Dedifferentiated amniotic fluid mesenchymal stem cell (primary cell): ENCODE measurements at regions not wholly inside any gene's neighbourhood (a gene's known extent, or its start where the extent isn't known, plus 50 kb on each side); places are given as distances from the start of the nearest gene placed in this dataset.
A peak's percentile ranks its signal among the peaks of the same experiment; 100 is the strongest.

ENCODE experiments used
- DNase-seq: peaks from one replicate; pipeline ENCODE4 v3.0.0-alpha.2; 2016; ENCODE audit errors: extremely low spot score

DNA sequence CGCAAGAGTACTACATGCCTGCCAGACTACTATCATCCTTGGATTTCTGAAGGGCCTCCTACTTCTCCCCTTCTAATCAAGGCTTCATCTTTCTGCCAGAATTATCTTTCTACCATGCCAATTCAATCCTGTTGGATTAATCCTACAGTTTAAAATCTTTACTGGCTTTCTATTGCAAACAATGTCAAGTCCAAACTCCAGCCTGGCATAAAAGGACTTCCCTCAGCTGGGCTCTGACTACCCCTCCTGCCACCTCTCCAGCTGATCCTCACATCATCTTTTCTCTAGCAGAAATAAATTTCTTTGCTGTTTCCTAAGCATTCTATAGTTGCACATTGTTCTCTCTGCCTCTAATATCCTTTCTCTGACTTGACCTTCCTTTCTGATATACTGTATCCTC, 119.7 kb upstream of the RAD23B start:
- DNase-seq, result no peak

DNA sequence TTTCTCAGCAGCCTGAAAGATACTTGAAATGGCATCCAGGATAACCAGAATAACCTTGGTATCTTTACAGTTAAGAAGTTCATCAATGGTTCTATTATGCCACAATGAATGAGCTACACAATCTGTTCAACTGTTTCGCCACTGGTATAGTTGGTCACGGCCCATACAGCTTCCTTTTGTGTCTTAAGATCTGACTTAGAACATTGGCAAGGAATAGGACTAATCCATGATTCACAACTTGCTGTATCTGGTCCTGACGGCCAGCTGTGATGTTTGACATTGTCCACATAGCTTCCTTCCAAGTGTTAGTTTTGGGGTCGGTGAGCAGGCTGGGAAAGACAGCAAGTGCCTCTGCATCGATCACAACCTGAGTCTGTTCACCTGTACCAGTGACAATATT, 113.3 kb upstream of the RAD23B start:
- no peak for DNase-seq

DNA sequence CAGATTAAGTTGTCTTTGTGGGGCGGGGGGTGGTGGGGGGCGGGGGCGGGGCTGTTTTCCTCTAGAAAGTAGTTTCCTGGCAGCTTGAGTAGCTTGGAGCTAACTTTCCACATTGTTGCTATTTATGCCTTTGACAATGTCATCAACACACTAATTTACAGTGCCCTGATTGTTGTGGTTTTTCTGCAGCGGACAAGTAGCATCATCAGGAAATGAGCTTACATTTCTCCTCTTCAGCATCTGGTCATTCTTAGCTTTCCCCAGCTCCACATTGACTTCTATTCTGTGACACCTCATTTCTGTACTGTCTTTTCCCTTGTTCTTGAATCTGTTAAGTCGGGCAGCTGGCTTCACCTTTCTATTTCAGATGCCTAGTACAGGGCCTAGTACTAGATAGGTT, 112.3 kb upstream of the RAD23B start:
- DNase-seq, result no peak

DNA sequence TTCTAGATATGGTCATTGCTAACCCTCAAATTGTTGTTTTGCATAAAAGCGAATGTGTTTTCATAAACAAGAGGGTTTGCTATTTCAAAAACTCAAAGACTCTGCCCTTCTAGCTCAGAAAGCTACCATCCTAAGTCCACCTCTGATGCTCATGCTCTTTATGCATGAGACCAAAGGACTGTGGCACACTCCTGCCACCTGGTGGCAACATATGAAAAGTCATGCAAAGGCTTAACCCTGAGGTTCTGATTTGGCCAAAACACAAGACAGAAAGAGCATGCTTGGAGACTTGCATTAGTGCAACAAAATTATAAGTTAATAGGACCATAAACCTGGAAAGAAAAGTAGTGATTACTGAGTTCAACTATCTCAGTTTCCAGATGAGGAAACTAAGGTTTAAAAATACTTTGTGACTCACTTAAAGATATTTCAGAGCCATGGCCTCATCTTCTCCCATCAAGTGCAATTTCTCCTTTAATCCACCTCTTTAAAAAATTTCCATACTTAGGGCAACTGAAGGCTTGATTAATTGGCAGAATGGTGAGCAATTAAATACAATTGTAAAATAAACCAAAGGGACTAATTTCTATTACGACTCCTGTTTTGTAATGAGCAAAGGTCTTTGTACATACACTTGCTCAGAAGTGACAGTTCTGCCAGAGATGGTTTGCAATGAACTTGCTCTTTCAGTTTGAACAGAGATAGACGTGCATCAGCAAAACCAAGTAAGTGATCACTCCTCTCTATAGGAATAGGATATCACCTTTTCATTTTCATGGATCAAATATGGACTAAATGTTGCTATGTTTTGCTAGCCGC, 110.7 kb upstream of the RAD23B start:
- peak; percentile 83 for DNase-seq

DNA sequence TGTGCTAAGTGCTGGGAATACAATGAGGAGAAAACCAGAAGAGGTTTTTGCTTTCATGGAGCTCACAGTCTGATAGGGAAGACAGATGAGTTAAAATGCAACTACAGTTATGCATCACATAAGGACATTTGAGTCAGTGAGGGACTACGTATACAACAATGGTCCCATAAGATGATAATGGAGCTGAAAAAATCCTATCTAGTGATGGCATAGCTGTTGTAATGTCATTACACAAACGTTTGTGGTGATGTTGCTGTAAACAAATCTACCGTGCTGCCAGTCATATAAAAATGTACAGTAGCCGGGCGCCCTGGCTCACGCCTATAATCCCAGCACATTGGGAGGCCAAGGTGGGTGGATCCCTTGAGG, 110.1 kb upstream of the RAD23B start:
- no peak for DNase-seq

DNA sequence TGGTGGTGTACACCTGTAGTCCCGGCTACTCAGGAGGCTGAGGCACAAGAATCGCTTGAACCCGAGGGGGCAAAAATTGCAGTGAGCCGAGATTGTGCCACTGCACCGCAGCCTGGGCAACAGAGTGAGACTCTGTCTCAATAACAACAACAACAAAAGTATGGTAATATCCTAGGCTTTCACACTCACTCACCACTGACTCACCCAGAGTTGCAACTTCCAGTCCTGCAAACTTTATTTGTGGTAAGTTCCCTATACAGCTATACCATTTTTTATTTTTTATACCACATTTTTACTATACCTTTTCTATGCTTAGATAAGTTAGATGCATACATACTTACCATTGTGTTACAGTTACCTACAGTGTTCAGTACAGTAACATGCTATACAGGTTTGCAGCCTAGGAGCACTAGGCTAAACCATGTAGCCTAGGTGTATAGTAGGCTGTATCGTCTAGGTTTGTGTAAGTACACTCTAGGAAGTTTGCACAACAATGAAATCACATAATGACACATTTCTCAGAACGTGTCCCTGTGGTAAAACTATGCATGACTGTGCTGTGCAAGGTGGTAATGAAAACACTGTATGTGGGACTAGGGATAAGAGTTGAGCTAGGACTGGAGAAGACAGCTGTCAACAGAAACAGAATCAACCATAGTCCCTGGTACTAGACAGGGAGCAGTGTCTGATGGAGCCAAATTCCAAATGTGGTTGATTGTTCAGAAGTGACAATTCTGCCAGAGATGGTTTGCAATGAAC, 109.5 kb upstream of the RAD23B start:
- no peak for DNase-seq

DNA sequence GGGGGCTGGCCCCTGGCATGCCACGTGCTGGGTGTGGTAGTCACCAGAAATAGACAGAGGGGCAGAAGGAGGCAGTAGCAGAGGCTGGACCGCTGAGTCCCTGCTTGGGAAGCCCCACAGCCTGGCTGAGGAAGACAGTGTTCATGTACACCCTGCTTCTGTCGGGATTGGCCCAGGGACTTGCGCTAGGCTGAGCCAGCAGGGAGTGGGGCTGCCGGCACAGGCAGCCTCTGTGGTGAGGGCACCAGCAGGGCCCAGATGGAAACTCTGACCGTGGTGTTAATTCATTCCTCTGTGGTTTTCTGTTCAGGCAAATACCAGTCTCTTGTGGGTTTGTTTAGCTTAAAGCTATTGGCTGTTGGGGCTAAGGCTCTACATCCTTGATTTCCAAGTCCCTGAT, 108.6 kb upstream of the RAD23B start:
- DNase-seq, result no peak

DNA sequence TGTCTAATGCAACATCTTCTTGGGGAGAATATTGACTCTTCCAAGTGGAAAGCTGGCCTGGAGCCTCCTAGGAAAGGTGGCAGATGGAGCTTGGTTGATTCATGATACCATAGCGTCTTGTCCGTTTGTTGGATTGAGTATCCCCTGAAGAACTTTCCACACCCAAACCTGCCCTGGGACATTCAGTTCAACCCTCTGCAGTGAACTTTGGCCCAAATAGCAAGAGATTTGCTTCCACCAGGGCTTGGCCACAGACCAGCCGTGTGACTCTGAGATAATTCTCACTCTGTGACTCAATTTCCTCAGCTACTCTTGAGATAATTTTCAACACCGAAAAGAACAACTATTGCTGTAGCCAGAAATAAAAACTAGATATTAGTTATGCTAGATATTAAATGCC, 108.0 kb upstream of the RAD23B start:
- no peak for DNase-seq

DNA sequence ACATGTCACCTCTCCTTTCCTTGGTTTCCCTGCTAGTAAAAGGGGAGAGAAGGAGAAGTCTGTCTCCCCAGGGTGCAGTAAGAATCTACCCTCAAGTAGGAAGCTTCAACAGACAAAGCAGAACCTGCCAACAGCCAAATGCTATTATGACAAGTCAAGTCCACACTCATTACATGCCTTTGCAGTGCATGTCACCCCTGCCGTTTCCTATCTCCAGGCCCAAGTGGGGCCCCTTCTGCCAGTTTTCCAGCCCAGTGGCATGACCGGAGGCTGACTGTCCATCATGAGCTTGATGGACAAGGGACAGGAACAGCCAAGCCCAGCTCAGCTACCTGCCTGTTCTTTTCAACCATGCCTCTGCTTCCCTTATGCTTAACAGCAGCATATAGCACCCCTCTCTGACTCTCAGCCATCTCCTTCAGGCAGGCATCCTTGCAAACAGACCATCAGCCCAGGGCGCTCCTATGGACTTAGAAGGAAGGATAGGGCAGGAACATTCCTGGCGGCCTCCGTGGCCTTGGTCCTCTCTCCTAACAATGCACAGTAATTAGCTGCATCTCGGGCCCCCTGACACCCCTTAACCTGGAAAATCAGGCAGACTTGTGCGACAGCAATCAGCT, 107.2 kb upstream of the RAD23B start:
- DNase-seq, result no peak

DNA sequence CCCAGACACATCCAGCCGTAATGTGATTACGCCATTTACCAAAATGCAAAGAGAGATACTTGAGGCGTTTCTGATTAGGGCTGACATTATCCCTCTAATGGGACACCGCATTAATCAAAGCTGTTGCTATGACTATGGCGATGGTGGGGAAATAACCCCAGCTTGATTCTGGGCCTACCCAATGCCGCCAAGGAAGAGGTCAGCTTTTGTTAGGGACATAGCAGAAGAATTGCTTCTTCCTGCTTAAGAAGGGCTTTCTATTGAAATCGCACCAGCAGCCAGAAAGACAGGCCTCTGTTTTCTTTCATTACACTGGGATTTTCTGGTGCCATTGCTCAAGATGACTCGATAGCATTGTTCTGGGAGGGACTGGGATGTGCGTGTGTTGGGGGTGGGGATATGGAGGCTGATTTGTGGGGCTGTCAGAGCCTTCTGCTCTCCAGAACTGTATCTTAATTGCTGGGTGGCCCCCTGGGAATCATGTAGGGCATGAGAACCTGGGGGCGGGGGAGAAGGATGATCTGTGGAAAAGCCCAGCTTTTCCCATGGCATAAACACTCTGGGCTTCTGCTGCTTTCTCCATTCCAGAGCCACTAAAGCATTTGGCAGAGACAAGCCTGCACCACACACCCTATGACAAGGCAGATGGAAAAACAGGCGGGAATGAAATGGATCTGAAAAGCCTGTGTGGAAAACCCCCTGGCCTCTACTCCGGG, 106.5 kb upstream of the RAD23B start:
- no peak for DNase-seq

DNA sequence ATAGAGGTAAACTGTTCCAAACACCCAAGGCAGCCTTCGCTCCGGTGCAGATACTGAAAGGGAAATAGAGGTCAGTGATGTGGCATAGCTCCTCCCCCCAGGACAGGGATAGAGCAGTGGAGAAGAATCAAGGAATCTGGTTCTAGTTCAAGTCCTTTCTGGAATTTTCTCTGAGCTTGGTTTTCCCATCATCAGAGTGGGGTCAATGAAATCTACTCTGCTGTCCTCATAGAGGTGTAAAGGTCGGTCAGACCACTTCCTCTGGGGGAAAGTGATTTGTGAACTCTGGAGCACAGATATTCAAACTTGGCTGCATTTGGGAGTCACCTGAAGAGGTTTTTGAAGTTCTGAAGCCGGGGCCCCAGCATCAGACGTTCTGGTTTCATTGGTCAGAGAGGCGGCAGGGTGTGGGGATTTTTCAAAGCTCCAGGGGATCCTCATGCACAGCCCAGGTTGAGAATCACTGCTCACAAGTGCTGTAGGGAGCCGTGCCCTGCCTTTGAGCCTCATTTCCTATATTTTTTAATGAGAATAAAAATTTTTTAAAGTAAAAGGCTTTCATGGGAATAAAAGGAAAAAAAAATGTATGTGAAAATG, 105.7 kb upstream of the RAD23B start:
- DNase-seq, result no peak

DNA sequence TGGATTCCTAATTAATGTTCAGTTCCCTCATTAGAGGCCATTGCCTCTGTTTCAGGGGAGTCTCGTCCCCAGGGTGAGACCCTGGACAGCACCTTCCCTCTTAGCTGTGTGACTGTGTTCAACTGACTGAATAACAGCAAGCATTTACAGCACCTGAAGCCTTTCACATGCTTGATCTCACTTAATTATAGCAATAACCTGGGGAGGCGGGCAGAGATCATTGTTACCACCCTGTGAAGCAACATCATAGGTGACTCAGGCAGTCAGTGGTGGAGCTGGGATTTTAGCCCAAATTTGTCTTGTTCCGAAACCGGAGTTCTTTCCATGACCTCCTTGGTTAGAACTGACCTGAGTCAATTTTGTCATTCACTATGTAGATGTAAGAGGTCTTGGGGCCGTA, 105.2 kb upstream of the RAD23B start:
- no peak for DNase-seq

DNA sequence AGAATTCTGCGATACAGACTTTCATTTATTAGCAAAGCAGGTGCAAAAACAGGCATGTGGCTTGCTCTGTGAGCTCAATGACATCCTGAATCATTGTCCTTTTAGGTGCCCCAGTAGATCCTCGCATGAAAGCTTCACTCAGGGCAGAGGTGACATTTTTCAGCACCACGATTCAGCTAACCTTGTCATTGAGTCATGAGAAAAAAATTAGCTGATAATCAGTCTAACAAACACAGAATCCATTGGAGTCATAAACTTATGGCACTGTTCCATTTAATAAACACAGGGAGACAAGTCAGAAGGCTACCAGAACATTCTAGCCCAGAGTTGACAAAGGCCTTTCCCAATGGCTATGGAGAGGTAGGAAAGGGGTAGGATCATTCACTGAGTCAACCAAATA, 104.8 kb upstream of the RAD23B start:
- no peak for DNase-seq

DNA sequence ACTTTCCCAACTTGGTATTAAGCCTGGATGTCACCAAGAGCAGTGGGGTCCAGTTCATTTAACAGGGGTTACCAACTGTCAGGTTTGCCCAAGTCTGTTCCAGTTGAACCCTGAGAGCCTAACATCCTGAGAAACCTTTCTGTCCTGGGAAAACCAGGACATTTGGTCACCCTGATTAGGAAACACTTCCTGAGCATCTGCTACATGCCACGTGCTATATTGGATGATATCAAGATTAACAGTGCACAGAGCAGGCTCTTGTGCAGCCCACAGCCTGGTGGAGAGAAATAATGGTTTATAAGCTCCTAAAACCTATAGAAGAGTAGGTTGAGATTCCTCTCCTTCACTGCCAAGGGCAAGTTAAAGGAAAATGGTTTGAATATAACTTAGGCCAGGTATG, 102.9 kb upstream of the RAD23B start:
- DNase-seq, result no peak

DNA sequence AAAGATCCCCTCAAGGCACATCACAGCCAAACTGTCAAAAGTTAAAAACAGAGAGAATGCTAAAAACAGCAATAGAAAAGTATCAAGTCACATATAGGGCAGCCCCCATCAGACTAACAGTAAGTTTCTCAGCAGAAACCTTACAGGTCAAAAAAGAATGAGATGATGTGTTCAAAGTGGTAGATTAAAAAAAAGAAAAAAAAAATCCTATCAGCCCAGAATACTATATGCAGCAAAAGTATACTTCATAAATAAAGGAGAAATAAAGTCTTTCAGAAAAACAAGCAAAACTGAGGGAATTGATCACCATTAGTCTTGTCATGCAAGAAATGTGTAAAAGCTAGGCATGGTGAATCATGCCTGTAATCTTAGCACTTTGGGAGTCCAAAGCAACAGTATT, 99.9 kb upstream of the RAD23B start:
- no peak for DNase-seq

DNA sequence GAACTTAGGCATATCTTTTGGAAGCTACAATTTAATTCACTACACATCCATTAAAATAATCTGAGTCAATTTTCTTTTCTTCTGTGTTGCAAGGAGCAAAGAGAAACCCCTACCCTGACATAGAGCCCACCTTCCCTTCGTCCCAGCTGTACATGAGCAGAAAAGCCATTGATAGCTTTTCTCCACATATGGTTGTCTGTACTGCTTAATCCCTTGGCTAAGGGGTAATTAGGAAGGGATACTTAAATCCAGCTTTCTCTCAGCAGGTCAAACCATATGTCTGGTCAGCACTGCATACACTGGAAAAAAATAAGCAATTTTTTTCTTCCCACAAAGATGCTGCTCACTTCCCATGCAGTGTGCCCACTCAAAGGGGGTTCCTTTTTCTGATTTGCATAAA, 94.7 kb upstream of the RAD23B start:
- no peak for DNase-seq

DNA sequence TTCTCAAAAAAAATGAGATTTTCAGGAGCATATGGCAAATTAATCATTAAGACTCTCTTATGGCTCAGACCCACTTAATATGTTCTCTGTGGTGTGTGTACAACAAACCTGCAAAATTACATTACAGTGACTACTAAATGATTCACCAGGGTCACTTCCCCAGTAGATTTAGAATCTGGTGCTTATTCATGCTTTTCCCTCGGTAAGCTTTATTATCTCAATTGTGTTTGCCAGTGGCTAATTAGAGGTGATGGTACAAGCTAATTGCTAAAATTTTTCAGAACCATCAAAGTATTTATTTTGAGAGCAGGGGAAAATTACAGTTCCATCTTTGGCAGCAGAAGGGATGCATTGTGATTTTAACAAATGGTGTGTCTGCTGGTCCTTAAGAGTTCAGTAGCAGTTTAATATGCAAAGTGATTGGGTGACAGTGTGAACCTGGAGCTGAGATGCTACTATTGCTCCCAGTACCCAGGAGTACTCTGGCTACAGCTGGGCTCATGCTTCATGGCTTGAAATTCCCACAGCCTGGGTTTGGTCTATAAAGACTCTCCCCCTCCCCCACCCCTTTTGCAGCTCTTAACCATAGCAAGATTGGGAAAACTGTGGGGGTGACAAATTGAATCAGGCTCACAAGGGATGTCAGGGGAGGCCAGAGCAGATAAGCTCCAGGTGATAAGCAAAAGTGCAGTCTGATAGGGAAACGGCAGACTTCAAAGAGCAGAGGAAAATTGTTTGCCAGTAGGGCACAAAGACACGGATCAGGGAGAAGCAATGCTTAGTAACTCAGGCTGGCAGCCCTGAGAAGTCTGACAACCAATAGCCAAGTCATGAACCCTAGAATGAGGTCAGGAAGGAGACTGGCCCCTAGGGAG, 92.8 kb upstream of the RAD23B start:
- DNase-seq, result no peak

DNA sequence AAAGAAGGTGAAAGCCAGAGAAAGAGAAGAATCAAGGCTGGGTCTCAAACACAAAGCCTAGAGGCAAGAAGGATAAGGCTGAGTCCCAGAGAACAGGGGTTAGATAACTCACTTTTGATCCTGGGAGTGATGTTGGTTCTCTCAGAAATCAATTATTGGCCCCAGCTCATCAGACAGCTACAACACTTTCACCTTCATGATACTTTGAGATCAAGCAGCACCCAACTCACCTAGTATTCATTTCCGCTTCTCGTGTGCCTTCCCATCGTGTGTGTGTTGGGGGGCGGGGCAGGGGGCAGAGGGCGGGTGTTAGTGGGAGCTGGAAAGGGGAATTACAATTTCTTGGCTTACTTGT, 92.2 kb upstream of the RAD23B start:
- no peak for DNase-seq

DNA sequence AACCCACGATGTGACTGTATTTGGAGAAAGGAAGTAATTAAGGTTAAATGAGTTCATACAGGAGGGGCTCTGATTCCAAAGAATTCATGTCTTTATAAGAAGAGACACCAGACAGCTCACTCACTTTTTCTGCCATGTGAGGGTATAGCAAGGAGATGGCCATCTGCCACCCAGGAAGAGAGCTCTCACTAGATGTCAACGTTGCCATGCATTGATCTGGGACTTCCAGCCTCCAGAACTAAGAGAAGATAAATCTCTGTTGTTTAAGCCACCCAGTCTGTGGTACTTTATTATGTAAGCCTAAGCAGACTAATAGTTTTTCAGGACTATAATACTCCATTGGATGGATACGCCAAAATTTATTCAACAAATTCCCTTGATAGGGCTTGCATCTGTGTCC, 89.8 kb upstream of the RAD23B start:
- DNase-seq, result no peak

DNA sequence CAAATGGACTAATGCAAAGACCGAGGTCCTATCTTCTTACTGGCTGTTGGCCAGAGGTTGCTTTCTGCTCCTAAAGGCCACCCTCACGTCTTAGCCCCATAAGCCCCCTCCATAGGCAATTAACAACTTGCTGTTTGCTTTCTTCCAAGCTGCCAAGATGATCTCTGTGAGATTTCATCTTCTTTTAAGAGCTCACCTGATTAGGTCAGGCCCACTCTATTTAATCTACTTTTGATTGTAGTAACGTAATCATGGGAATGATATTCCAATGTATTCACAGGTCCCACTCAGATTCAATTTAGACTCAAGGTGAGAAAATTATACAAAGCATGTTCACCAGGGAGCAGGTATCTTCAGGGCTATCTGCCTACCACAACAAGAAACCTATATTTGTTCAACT, 84.4 kb upstream of the RAD23B start:
- DNase-seq, result no peak

DNA sequence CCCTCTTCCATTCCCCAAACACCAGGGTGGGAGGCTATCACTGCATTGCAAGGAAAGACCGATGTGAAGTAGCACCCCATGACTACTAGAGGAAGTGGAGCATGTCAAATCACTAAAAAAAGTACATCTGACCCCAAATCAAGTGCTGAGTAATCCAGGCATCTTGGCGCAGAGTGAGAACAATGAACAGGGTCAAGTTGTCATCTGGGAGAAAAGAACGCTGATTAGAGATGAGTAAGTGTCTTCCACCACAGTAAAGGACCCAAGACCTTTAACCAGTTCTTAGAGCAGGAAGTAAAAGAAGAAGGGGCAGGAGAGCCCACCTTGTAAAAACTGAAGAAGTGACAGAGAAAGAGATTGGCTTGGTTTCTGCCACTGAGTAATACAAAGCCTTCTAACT, 75.0 kb upstream of the RAD23B start:
- DNase-seq, result no peak
